ENCODE measurements at regions not wholly inside any gene's neighbourhood (a gene's known extent, or its start where the extent isn't known, plus 50 kb on each side); places are given as distances from the start of the nearest gene placed in this dataset.

- H2BK20ac ChIP-seq (ENCODE audit: low read depth, low read length) = no peak overlapping the region
- POLR2A ChIA-PET (ENCODE audit: unreplicated experiment) = no interaction called here
- H3K9ac ChIP-seq (ENCODE audit: low read depth, low read length) = no peak overlapping the region
- H2AFZ ChIP-seq (replicated peaks; ENCODE audit: low read length, poor library complexity) = no peak overlapping the region
- H3K79me1 ChIP-seq (ENCODE audit: low read depth in 1 of 2, low read length in 2 of 2) = no peaks in the 10 kb centered on the region; a peak in 1 of 4 replicates
- no peak overlapping the region for H3K23ac ChIP-seq (ENCODE audit: low read depth, low read length)
- H3K27me3 ChIP-seq (ENCODE audit: control insufficient read depth, insufficient read depth, low read length) = no peaks in the 10 kb centered on the region
- CTCF ChIA-PET = no interaction called here
- no peak overlapping the region for H3K4me3 ChIP-seq (ENCODE audit: insufficient read depth, low read depth, low read length)
- TF ChIP-seq CTCF (conservative IDR thresholded peaks at IDR 0.05; ENCODE audit: low read depth, low read length) (peak; percentile 28; the same call in 1 of the 2 replicates), MXI1 (IDR thresholded peaks at IDR 0.05; ENCODE audit: borderline replicate concordance, low read depth, low read length) (no peak), CHD1 (IDR thresholded peaks at IDR 0.05; ENCODE audit: low read depth, low read length) (no peak), ELK1 (IDR thresholded peaks at IDR 0.05; ENCODE audit: borderline replicate concordance, low read depth, low read length) (no peak), POLR2A (IDR thresholded peaks at IDR 0.05; ENCODE audit: low read depth, low read length) (no peak), NFE2L2 (IDR thresholded peaks at IDR 0.05; ENCODE audit: low read depth, low read length) (no peak; the same call in 1 of the 2 replicates), FOS (IDR thresholded peaks at IDR 0.05; ENCODE audit: low read depth, low read length) (peak; percentile 80), BHLHE40 (IDR thresholded peaks at IDR 0.05; ENCODE audit: low read depth, low read length) (no peak), CEBPB (IDR thresholded peaks at IDR 0.05; ENCODE audit: low read depth, low read length) (peak; percentile 30; the same call in 1 of the 2 replicates), MAZ (IDR thresholded peaks at IDR 0.05; ENCODE audit: borderline replicate concordance, low read depth, low read length) (no peak), MAFK (IDR thresholded peaks at IDR 0.05; ENCODE audit: low read depth, low read length) (peak; percentile 28; the same call in 1 of the 2 replicates), RFX5 (IDR thresholded peaks at IDR 0.05; ENCODE audit: low read depth, low read length) (no peak), USF2 (IDR thresholded peaks at IDR 0.05; ENCODE audit: low read depth, low read length) (no peak), SMC3 (IDR thresholded peaks at IDR 0.05; ENCODE audit: low read depth, low read length) (0 out of 2 replicates have a peak, but pooled peaks have one; percentile 8), RCOR1 (IDR thresholded peaks at IDR 0.05; ENCODE audit: insufficient replicate concordance, low read length) (no peak), RAD21 (IDR thresholded peaks at IDR 0.05; ENCODE audit: low read length) (peak; percentile 41; the same call in 1 of the 2 replicates)
- no peaks in the 10 kb centered on the region for H4K20me1 ChIP-seq (ENCODE audit: insufficient read depth, low read length)
- no peak overlapping the region for H2AK5ac ChIP-seq (ENCODE audit: low read depth, low read length)
- no peak overlapping the region for H3K14ac ChIP-seq (replicated peaks; ENCODE audit: low read depth, low read length)
- DNase-seq (peak; percentile 94), ATAC-seq (ENCODE audit: low read depth) (peak; percentile 98)
- in situ Hi-C loops (cut with MboI; ENCODE audit: low sequenced_read_pairs) = no loop called here
- no peak overlapping the region for H2BK120ac ChIP-seq (ENCODE audit: low read depth, low read length)
- intact Hi-C loops (cut with micrococcal nuclease) = no loop called here
- no peak overlapping the region for H3K18ac ChIP-seq (ENCODE audit: low read depth, low read length)
- no peaks in the 10 kb centered on the region for H3K9me3 ChIP-seq (ENCODE audit: control insufficient read depth, insufficient read depth, low read length)
- no peak overlapping the region for H2BK5ac ChIP-seq (ENCODE audit: low read depth, low read length, poor library complexity, severe bottlenecking)
- no peak overlapping the region for H4K5ac ChIP-seq (ENCODE audit: low read depth, low read length)
- no peak overlapping the region; the same call in 2 of the 3 replicates for H2BK15ac ChIP-seq (ENCODE audit: low read depth, low read length)
- H3K4me1 ChIP-seq (ENCODE audit: control insufficient read depth, insufficient read depth, low read length) = no peaks in the 10 kb centered on the region
- H4K8ac ChIP-seq (ENCODE audit: low read depth in 2 of 2, low read length in 2 of 2) = no peak overlapping the region
- H3K56ac ChIP-seq (ENCODE audit: extremely low read depth, insufficient read depth, low read length) = no peak overlapping the region
- no peak overlapping the region for H4K91ac ChIP-seq (ENCODE audit: insufficient read depth, low read depth, low read length)
- H2AK9ac ChIP-seq (replicated peaks; ENCODE audit: low read depth, low read length, poor library complexity) = no peak overlapping the region
- no peak overlapping the region for H3K4me2 ChIP-seq (ENCODE audit: low read depth, low read length)
- H3K36me3 ChIP-seq (ENCODE audit: control insufficient read depth, insufficient read depth, low read length) = no peaks in the 10 kb centered on the region
- dilution Hi-C loops (cut with HindIII; ENCODE audit: low sequenced_read_pairs, unreplicated experiment) = no loop called here
- H3K27ac ChIP-seq (ENCODE audit: insufficient read depth, low read length) = no peak overlapping the region
- H3K4ac ChIP-seq (ENCODE audit: low read depth, low read length) = no peak overlapping the region
- WGBS, 2 experiments (ENCODE audit: extremely low coverage in 2 of 2, insufficient read length in 1 of 2) = no CpG with 5 or more reads among the region's 2 CpGs
- no peaks in the 10 kb centered on the region for H3K9me1 ChIP-seq (ENCODE audit: insufficient read depth, low read length)
- BruUV-seq (replicated peaks) = no TSS peak
Measured at GRCh38 chr5:93831449-93831848, 90.0 kb upstream of the POU5F2 start.
